ENCODE measurements at regions not wholly inside any gene's neighbourhood (a gene's known extent, or its start where the extent isn't known, plus 50 kb on each side); places are given as distances from the start of the nearest gene placed in this dataset.

- TF ChIP-seq CTCF (IDR thresholded peaks at IDR 0.05) (no peak), REST (IDR thresholded peaks at IDR 0.05; ENCODE audit: insufficient read depth in 1 of 2, low read depth in 2 of 2, low read length in 1 of 2) (no peak), POLR2AphosphoS5 (IDR thresholded peaks at IDR 0.05; ENCODE audit: low read depth, low read length) (no peak)
These were observed 289.5 kb upstream of the N4BP1 start for GRCh38 chr16:48899500-48899899.

Measured in Panc1 (cell line).